Limb (tissue), 2 donors: ENCODE measurements at regions not wholly inside any gene's neighbourhood (a gene's known extent, or its start where the extent isn't known, plus 50 kb on each side); places are given as distances from the start of the nearest gene placed in this dataset.

ENCODE experiments used
- DNase-seq, 2 donors: peaks; one replicate each; pipeline ENCODE4 v3.0.0-alpha.2; 2016; ENCODE audit errors: extremely low spot score in 2 of 2

- no peak for DNase-seq
Measured at GRCh38 chr1:213643360-213643759, 344.4 kb upstream of the PROX1 start.

- DNase-seq, result no peak
Measured at GRCh38 chr1:213647864-213648650, 339.7 kb upstream of the PROX1 start.

GRCh38 chr1:213649373-213649772 is 338.4 kb upstream of the PROX1 start:
- DNase-seq, result no peak

DNA sequence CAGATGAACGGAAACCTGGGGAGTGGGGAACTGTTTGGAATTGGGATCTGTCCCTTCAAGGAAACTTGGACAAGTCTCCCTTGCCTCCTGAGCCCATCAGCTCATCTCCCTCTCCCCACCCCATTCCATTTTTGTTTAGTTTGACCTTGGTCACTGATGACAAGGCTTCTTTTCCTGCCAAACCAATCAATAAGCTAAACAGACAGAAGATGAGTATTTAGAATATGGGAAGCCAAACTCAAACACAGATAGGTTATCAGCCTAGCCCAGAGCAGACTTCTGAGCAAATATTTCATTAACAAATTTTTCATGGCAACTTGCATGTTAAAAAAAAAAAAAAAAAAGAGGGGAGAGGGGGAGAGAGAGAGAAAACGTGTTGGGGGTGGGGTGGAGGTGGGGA is 337.2 kb upstream of the PROX1 start:
- DNase-seq, result no peak

- DNase-seq, result no peak
Measured at GRCh38 chr1:213651077-213651476, 336.7 kb upstream of the PROX1 start.

GRCh38 chr1:213652109-213652508 is 335.7 kb upstream of the PROX1 start:
- no peak for DNase-seq

- DNase-seq, result no peak
Measured at GRCh38 chr1:213656039-213656438, 331.7 kb upstream of the PROX1 start.

DNA sequence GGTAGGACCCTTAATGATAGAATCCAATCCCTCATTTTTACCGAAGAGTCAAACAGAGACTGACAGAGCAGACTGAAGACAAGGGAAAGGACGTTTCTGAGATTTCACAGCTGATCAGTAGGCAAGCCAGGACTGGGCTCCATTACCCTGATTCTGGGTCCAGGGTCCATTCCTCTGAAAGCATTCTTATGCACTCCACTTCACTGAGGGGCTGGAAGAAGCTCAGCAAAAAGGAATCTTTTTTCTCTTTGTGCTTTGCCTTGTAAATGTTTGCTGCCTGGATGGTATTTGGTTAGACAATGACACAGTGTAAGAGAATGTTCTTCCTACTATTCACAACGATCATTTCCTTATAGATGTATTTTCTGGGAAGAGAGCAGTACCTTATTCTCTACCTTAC is 331.3 kb upstream of the PROX1 start:
- DNase-seq, result no peak

DNA sequence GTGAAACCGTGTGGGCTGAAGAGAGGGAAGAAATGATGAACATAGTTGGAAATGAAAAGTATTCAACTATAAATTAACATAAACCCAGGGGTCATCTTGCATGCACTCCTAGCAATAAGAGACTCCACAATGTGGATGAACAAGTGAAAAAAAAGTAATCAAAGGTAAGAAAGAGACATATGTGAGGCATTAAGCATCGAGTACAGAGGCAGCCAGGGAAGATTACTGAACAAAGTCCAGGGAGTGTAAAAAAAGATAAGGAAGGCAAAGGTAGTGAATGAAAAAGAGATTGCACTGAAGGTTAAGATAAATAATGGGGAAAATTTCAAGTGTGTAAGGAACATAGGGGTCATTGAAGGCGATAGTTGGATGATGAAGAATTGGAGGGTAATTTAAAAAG is 330.8 kb upstream of the PROX1 start:
- no peak for DNase-seq

- no peak for DNase-seq
Measured at GRCh38 chr1:213657879-213658278, 329.9 kb upstream of the PROX1 start.

DNA sequence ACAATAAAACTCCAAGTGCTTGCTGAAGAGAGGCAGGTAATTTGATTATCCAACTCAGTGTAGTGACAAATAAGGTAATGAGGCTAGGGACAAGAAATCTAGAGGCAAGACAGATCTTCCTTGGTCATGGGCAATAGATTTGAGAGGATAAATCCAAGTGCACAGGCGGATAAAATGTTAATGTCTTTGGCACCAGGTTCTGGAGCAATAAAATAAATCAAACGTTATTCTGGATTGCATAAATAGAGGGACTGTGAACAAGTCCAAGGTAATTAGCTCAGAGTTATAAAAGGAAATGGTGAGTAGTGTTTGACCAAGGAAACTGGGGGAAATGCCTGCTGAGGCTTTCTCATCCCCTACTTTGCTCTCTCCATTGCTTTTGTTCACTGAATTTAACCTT is 329.3 kb upstream of the PROX1 start:
- DNase-seq, result no peak

GRCh38 chr1:213659580-213660547 is 327.9 kb upstream of the PROX1 start:
- no peak for DNase-seq

DNA sequence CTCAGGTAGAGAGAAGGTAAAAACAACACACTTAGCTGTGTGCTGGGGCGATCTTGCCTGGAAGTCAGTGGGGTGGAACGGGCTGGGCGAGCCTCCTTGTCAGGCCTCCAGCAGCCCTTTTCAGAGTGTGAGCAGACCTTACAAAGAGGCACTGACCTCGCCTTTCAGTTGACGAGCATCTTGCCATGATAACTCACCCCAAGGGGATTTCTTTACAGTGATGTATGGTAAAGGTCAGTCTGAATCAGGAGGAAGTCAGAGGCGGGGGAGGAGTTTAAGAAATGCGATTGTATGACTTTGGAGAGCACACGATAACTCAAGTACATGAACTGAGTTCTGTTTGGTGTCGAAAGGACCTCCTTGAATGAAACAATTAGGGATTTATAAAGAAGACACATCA is 326.5 kb upstream of the PROX1 start:
- no peak for DNase-seq

DNA sequence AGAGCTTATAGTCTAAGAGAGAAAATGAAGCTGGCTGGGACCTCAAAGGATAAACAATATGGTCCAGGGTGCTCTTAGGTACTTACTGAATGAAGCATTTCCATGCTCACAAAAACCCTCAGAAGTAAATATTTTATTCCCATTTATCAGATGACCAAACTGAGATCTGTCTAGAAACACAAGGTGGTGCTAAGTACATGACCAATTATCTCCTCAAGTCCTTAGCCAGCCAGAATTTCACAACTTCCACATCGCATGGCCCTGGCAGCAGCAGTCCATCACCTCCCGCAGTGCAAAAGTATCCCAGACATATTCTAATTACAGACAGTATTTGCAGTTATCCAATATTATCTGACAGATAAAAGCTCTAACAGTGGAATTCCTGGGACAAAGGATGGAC is 321.7 kb upstream of the PROX1 start:
- no peak for DNase-seq

DNA sequence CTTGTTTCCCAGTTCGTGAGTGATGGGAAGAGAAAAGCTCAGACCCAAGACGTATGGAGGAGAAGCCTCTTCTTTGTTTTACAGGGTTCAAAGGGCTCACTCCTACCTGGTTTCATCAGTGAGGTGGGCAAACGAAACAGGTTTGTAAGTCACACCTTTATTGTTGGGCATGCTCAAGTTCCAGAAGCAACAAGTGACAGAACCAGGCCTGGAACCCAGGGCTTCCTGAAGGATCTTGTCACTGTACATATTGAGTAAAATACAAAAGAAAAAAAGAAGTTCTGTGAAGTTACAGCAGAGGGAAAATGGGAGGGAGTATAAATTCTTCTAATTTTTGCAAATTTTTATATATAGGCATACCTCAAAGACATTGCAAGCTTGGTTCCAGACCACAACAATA is 320.9 kb upstream of the PROX1 start:
- DNase-seq, result no peak

DNA sequence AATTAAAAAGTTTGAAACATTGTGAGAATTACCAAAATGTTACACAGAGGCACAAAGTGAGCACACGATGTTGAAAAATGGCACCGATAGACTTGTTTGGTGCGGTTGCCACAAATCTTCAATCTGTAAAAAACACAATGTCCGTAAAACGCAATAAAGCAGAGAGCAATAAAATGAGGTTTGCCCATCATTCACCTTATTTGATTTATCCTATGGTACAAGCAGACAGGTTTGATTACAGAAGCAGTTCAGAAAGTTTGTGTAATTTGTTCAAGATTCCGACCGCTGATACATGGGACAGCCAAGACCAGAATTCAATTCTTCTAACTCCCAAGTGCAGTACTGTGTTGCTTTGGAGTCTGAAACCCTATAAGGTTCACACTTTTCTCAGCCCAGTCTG is 318.3 kb upstream of the PROX1 start:
- no peak for DNase-seq

- DNase-seq, result no peak
Measured at GRCh38 chr1:213669964-213670691, 317.6 kb upstream of the PROX1 start.

DNA sequence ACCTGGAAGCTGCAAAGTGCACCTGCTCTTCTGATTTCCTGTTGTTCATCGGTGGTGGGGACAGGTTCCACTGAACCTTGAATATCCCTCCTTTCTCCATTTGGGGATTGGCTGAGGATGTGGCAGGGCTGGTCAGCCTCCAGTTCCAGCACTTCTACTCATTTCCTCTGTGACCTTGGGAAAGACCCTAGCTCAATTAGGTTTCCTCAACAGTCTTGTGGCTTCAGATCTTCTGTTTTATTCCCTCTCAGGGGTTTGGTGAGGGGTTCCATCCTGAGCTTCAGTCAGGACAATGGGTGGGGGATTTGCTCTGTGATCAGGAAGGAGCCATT is 317.1 kb upstream of the PROX1 start:
- DNase-seq, result no peak

- no peak for DNase-seq
Measured at GRCh38 chr1:213675043-213675442, 312.7 kb upstream of the PROX1 start.

DNA sequence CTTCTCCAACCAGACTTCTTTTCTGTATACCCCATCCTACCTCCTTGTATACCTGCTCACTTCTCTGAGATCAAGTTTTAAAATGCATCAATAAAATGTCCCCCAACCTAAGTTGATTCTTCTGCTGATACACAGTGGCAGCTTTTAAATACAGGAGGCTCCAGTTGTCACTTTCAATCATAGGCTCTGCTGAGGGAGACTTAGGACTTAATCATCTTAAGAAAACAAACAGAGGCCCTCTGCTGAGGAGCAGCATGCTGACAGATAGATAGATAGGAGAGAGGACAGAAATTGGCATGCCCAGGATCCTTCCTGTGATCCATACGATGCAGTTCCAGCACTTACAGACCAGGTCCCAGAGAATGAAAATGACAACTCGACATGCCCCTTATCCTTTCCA is 311.0 kb upstream of the PROX1 start:
- DNase-seq, result no peak

GRCh38 chr1:213678348-213678747 is 309.4 kb upstream of the PROX1 start:
- no peak for DNase-seq

DNA sequence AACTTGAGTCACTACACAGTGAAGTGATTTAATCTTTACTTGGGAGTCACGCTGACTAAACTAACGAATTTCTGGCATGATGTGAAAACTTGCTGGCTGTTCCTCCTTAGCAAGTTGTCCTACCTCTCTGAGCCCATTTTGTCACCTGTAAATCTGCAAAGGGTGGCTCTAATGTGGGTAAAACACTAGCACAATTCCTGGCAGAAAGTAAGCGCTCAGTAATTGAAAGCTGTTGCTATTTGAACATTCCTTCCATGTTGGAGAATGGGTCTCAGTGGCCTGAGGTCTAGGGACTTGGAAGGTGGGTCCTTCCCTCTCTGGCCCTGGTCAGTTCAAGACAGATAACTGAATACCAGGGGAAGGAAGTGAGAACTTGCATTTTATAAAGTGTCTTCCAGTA is 309.0 kb upstream of the PROX1 start:
- no peak for DNase-seq
